ENCODE measurements at regions not wholly inside any gene's neighbourhood (a gene's known extent, or its start where the extent isn't known, plus 50 kb on each side); places are given as distances from the start of the nearest gene placed in this dataset.

- TF ChIP-seq, protein P1, sequence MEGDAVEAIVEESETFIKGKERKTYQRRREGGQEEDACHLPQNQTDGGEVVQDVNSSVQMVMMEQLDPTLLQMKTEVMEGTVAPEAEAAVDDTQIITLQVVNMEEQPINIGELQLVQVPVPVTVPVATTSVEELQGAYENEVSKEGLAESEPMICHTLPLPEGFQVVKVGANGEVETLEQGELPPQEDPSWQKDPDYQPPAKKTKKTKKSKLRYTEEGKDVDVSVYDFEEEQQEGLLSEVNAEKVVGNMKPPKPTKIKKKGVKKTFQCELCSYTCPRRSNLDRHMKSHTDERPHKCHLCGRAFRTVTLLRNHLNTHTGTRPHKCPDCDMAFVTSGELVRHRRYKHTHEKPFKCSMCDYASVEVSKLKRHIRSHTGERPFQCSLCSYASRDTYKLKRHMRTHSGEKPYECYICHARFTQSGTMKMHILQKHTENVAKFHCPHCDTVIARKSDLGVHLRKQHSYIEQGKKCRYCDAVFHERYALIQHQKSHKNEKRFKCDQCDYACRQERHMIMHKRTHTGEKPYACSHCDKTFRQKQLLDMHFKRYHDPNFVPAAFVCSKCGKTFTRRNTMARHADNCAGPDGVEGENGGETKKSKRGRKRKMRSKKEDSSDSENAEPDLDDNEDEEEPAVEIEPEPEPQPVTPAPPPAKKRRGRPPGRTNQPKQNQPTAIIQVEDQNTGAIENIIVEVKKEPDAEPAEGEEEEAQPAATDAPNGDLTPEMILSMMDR (IDR thresholded peaks at IDR 0.05) = no peak
- no peak for TF ChIP-seq POLR2A (IDR thresholded peaks at IDR 0.05)
Observed at GRCh38 chr13:97140131-97140530, 82.0 kb upstream of the MBNL2 start.

Data from uterus (tissue), 2 donors.